Gastroesophageal sphincter (tissue), 3 donors: ENCODE measurements at regions not wholly inside any gene's neighbourhood (a gene's known extent, or its start where the extent isn't known, plus 50 kb on each side); places are given as distances from the start of the nearest gene placed in this dataset.

ENCODE experiments used
- POLR2A ChIP-seq, 2 donors: fragments of 450-650 bp; IDR thresholded peaks; one replicate each; pipeline ENCODE4 v1.6.1; 2017; ENCODE audit warnings: antibody characterized with exemption in 2 of 2, mild to moderate bottlenecking in 2 of 2, moderate library complexity in 1 of 2
- TF ChIP-seq, protein P1 (sequence below), 4 experiments: fragments of 200-600 bp in 2 of 4; fragments of 450-650 bp in 2 of 4; sonication (generic) in 1 of 4; IDR thresholded peaks; one replicate each; pipeline ENCODE4 v1.5.1; 2017 to 2019; ENCODE audit warnings: antibody characterized with exemption in 4 of 4, mild to moderate bottlenecking in 2 of 4, moderate library complexity in 2 of 4

DNA sequence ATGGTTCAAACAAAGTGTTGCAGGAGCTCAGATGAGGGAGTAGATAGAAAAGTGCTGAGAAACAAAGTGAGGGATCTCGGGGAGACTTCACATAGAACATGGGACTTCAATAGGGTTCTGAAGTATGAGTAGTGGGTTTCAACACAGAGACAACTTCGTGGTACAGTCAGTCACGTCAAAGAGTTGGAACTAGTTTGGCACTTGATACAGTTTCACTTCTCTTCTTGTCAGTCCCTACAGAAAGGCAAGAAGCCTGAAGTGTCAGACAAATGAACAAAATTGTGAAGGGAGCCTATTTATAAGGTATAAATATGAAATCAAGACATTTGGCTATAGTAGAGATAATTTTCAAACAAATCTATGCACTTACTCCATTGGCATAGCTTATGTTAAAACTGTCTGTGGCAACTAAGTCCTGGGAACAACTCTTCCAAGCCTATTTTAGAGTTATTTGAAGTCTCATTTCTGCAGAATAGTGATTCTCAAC lies 338.0 kb downstream of the TDRD15 start:
- TF ChIP-seq POLR2A (IDR thresholded peaks at IDR 0.05): no peak
- TF ChIP-seq, protein P1, sequence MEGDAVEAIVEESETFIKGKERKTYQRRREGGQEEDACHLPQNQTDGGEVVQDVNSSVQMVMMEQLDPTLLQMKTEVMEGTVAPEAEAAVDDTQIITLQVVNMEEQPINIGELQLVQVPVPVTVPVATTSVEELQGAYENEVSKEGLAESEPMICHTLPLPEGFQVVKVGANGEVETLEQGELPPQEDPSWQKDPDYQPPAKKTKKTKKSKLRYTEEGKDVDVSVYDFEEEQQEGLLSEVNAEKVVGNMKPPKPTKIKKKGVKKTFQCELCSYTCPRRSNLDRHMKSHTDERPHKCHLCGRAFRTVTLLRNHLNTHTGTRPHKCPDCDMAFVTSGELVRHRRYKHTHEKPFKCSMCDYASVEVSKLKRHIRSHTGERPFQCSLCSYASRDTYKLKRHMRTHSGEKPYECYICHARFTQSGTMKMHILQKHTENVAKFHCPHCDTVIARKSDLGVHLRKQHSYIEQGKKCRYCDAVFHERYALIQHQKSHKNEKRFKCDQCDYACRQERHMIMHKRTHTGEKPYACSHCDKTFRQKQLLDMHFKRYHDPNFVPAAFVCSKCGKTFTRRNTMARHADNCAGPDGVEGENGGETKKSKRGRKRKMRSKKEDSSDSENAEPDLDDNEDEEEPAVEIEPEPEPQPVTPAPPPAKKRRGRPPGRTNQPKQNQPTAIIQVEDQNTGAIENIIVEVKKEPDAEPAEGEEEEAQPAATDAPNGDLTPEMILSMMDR (IDR thresholded peaks at IDR 0.05): no peak
